ENCODE measurements at regions not wholly inside any gene's neighbourhood (a gene's known extent, or its start where the extent isn't known, plus 50 kb on each side); places are given as distances from the start of the nearest gene placed in this dataset.

- Histone ChIP-seq H3K9me3 (ENCODE audit: control insufficient read depth, low read depth, low read length) (no peaks in the 10 kb centered on the region), H3K79me2 (ENCODE audit: control insufficient read depth, insufficient read depth, low read length) (no peaks in the 10 kb centered on the region), H3K27me3 (ENCODE audit: control insufficient read depth, extremely low read depth, insufficient read depth, low read length) (no peaks in the 10 kb centered on the region), H3K9me1 (ENCODE audit: control insufficient read depth, extremely low read depth, insufficient read depth, low read length) (no peaks in the 10 kb centered on the region), H4K20me1 (ENCODE audit: control insufficient read depth, extremely low read depth, insufficient read depth, low read length) (no peaks in the 10 kb centered on the region), H3K4me2 (ENCODE audit: control insufficient read depth, extremely low read depth, insufficient read depth, low read depth, low read length) (no peak overlapping the region), H3K36me3 (ENCODE audit: control insufficient read depth in 2 of 2, extremely low read depth in 1 of 2, insufficient read depth in 2 of 2, low read length in 2 of 2) (no peaks in the 10 kb centered on the region), H3K4me3 (ENCODE audit: control insufficient read depth in 2 of 3, extremely low read depth in 1 of 3, insufficient read depth in 2 of 3, low read depth in 1 of 3, low read length in 3 of 3) (no peak overlapping the region), H3K9ac (ENCODE audit: control insufficient read depth, extremely low read depth, insufficient read depth, low read length) (no peak overlapping the region), H3K27ac (ENCODE audit: control insufficient read depth, insufficient read depth, low read length) (no peak overlapping the region), H2AFZ (ENCODE audit: control insufficient read depth, low read length) (no peak overlapping the region), H3K4me1 (ENCODE audit: control insufficient read depth, extremely low read depth, insufficient read depth, low read length) (no peaks in the 10 kb centered on the region)
- FAIRE-seq (no peak), DNase-seq (ENCODE audit: low read depth, low spot score) (no peak)
- dilution Hi-C loops (cut with MboI; ENCODE audit: extremely low pct_ligation_motif_present, low sequenced_read_pairs): no loop called here
- TF ChIP-seq, protein P1, sequence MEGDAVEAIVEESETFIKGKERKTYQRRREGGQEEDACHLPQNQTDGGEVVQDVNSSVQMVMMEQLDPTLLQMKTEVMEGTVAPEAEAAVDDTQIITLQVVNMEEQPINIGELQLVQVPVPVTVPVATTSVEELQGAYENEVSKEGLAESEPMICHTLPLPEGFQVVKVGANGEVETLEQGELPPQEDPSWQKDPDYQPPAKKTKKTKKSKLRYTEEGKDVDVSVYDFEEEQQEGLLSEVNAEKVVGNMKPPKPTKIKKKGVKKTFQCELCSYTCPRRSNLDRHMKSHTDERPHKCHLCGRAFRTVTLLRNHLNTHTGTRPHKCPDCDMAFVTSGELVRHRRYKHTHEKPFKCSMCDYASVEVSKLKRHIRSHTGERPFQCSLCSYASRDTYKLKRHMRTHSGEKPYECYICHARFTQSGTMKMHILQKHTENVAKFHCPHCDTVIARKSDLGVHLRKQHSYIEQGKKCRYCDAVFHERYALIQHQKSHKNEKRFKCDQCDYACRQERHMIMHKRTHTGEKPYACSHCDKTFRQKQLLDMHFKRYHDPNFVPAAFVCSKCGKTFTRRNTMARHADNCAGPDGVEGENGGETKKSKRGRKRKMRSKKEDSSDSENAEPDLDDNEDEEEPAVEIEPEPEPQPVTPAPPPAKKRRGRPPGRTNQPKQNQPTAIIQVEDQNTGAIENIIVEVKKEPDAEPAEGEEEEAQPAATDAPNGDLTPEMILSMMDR (optimal IDR thresholded peaks at IDR 0.05 in 1 of 3, IDR thresholded peaks at IDR 0.05 in 1 of 3, conservative IDR thresholded peaks at IDR 0.05 in 1 of 3; ENCODE audit: extremely low read depth in 1 of 3, insufficient read depth in 2 of 3, low read length in 3 of 3): no peak
- no peak for TF ChIP-seq EZH2 (IDR thresholded peaks at IDR 0.05; ENCODE audit: low read length)
Measured at GRCh38 chrX:39678914-39679313, 418.8 kb downstream of the BCOR start.

DNA sequence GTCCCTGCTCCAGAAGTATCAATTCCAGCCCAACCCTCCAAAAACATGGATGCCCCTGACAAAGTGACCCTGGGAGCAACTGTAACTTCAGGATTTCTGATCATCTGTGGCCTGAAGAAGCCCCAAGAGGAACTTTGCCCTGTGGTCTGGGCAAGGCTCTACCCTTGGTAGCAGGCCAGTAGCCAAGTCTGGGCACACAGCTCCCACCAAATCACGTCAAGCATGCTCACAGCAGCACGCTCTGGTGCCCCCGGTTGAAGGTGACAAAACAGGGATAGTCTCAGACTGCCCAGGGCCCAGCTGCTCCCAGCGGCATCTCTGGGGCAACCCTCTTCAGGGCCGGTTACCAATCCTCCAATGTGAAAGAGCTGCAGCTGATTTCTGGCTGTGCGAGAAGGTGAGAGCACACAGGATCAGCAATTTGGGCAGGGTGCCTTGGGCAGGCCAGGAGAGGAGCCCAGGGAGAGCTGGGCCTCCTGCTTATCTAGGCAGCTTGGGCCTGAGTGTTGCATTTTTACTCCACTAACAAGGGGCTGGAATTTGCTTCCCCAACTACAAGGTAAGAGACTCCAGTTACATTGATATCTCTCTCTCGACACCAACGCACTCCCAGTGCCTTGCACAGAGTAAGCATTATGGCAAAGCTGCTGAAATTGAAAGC lies 418.1 kb downstream of the BCOR start:
- H3K79me2 ChIP-seq (ENCODE audit: control insufficient read depth, insufficient read depth, low read length): no peaks in the 10 kb centered on the region
- H3K9me1 ChIP-seq (ENCODE audit: control insufficient read depth, extremely low read depth, insufficient read depth, low read length): no peaks in the 10 kb centered on the region
- H3K4me2 ChIP-seq (ENCODE audit: control insufficient read depth, extremely low read depth, insufficient read depth, low read depth, low read length): no peak overlapping the region
- dilution Hi-C loops (cut with MboI; ENCODE audit: extremely low pct_ligation_motif_present, low sequenced_read_pairs): no loop called here
- FAIRE-seq (no peak), DNase-seq (ENCODE audit: low read depth, low spot score) (no peak)
- H4K20me1 ChIP-seq (ENCODE audit: control insufficient read depth, extremely low read depth, insufficient read depth, low read length): no peaks in the 10 kb centered on the region
- no peak overlapping the region for H2AFZ ChIP-seq (ENCODE audit: control insufficient read depth, low read length)
- no peaks in the 10 kb centered on the region for H3K27me3 ChIP-seq (ENCODE audit: control insufficient read depth, extremely low read depth, insufficient read depth, low read length)
- no peak for TF ChIP-seq EZH2 (IDR thresholded peaks at IDR 0.05; ENCODE audit: low read length)
- TF ChIP-seq, protein P1 (optimal IDR thresholded peaks at IDR 0.05 in 1 of 3, IDR thresholded peaks at IDR 0.05 in 1 of 3, conservative IDR thresholded peaks at IDR 0.05 in 1 of 3; ENCODE audit: extremely low read depth in 1 of 3, insufficient read depth in 2 of 3, low read length in 3 of 3): no peak
- no peaks in the 10 kb centered on the region for H3K36me3 ChIP-seq (ENCODE audit: control insufficient read depth in 2 of 2, extremely low read depth in 1 of 2, insufficient read depth in 2 of 2, low read length in 2 of 2)
- H3K4me3 ChIP-seq (ENCODE audit: control insufficient read depth in 2 of 3, extremely low read depth in 1 of 3, insufficient read depth in 2 of 3, low read depth in 1 of 3, low read length in 3 of 3): no peak overlapping the region
- no peak overlapping the region for H3K9ac ChIP-seq (ENCODE audit: control insufficient read depth, extremely low read depth, insufficient read depth, low read length)
- H3K4me1 ChIP-seq (ENCODE audit: control insufficient read depth, extremely low read depth, insufficient read depth, low read length): no peaks in the 10 kb centered on the region
- no peaks in the 10 kb centered on the region for H3K9me3 ChIP-seq (ENCODE audit: control insufficient read depth, low read depth, low read length)
- H3K27ac ChIP-seq (ENCODE audit: control insufficient read depth, insufficient read depth, low read length): no peak overlapping the region

Measured in keratinocyte (primary cell).